Tibial nerve (tissue), 3 donors: ENCODE measurements at regions not wholly inside any gene's neighbourhood (a gene's known extent, or its start where the extent isn't known, plus 50 kb on each side); places are given as distances from the start of the nearest gene placed in this dataset.

Source experiments
- CTCF ChIP-seq, 5 experiments: fragments of 200-600 bp in 3 of 5; fragments of 450-650 bp in 2 of 5; sonication (generic) in 3 of 5; IDR thresholded peaks; one replicate each; pipeline ENCODE4 v1.5.1; 2016 to 2019; ENCODE audit warnings: antibody characterized with exemption in 5 of 5, mild to moderate bottlenecking in 3 of 5, moderate library complexity in 2 of 5
- POLR2A ChIP-seq, 2 donors: fragments of 450-650 bp; IDR thresholded peaks; one replicate each; pipeline ENCODE4 v1.6.1; 2017; ENCODE audit warnings: antibody characterized with exemption in 2 of 2, mild to moderate bottlenecking in 2 of 2, moderate library complexity in 2 of 2

GRCh38 chr4:23005691-23006090, 313.0 kb downstream of the GBA3 start:
- no peak for TF ChIP-seq CTCF (IDR thresholded peaks at IDR 0.05)
- TF ChIP-seq POLR2A (IDR thresholded peaks at IDR 0.05) = no peak
